ENCODE measurements at regions not wholly inside any gene's neighbourhood (a gene's known extent, or its start where the extent isn't known, plus 50 kb on each side); places are given as distances from the start of the nearest gene placed in this dataset.
"Not testable (repeated sequence)": the region's sequence is repeated elsewhere in the genome, so short reads cannot be mapped to it uniquely, and the experiment has no call there.

- DNase-seq (ENCODE audit: low spot score), result no peak
Observed at GRCh38 chr2:8253781-8254180, 428.1 kb upstream of the ID2 start.

DNA sequence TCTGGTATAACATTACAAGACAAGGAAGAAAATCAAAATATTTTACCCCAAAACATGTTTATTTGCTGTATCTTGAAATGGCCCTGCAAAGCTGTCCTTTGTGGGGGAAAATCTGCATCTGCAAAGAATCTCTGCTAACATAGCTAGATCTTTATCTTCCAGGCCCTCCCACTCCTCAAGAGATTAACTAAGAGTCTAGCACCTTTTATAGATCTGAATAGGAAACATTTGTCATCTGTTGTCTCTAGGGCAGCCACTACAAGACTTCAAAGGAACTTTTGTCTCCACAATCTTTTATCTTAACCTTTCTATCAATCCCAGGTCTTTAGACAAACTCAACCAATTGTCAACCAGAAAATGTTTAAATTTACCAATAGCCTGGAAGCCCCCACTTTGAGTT is 427.6 kb upstream of the ID2 start:
- DNase-seq (ENCODE audit: low spot score), result not testable (repeated sequence)

GRCh38 chr2:8254791-8255447 is 426.9 kb upstream of the ID2 start:
- no peak for DNase-seq (ENCODE audit: low spot score)

DNA sequence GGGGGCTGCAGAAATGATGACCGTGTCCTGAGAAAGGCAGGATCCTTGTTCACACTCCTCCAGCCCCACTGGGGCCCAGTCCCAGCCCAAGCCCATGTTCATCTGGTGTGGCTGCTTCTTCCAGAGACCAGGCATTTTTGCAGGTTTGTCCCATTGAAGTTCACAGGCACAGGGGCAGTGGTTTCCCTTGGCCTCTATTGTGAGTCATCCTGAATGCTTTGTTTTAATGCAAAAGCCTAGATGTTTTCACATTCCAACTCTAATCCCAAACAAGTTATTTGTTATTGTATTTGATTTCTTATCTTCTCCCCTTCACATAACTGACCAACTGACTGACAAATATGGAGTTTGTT is 426.4 kb upstream of the ID2 start:
- DNase-seq (ENCODE audit: low spot score), result no peak

DNA sequence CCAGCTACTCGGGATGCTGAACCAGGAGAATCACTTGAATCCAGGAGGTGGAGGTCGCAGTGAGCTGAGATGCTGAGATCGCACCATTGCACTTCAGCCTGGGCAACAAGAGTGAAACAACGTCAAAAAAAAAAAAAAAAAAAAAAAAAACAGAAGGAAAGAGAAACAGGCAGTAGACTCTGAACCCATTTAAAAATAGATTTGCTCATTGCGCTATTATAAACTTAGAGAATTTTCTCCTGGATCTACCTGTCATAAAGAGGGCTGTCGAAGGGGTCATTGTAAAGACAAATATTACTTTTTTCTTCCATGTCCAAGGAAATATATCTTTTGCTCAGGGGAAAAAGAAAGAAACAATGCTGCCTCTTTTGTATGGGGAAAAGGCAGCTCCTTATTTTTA is 425.0 kb upstream of the ID2 start:
- DNase-seq (ENCODE audit: low spot score), result no peak

DNA sequence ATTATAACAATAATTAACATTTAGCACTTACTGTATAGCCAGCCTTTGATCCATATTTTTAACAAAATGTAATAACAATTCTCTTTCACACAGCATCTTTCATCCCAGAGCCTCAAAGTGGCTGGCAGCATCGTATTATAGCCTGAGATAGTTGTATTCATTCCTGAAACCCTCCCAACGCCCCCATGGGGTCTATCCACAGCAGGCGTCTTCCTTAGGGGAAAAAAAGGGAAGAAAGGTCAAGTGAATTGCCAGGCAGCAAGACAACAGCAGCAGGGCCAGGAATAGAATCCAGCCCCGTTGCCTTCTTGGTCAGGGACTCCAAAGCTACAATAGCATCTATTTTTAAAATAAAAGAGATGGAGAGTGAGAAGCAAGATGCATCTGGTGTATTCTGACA is 424.4 kb upstream of the ID2 start:
- DNase-seq (ENCODE audit: low spot score), result no peak

- DNase-seq (ENCODE audit: low spot score), result no peak
Observed at GRCh38 chr2:8258406-8258805, 423.4 kb upstream of the ID2 start.

DNA sequence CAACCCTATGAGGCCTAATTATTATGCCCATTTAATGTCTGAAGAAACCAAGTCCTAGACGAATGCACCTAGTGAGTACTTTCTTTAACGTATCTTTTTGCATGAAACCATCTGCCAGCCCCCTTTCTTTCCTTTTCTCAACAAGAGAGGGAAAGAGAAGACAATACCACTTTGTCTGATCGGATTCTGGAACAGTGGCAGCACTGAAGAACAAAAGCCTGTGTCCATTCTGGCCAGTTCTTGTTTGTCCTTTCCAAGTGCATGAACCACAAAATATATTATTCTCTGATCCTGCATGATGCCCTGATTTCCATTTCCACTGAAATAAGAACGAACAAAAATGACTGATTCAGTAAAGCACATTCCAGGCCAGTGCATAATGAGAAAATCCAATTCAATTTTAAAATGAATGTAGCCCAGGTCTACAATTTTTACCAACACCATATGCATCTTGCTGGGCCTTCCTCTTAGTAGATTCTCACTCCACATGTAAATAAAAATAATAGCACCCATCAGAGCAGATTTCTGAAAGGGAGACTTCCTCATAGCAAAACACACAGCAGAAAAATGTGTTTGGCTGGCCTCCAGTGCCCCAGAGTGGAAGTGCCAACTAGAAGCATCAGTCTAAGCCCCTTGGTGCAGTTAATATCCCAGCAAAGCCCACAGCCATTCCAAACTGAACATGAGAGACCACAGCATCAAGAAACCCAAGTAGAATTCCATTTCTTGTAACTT is 422.6 kb upstream of the ID2 start:
- no peak for DNase-seq (ENCODE audit: low spot score)

GRCh38 chr2:8259841-8260178 is 422.0 kb upstream of the ID2 start:
- DNase-seq (ENCODE audit: low spot score), result no peak

DNA sequence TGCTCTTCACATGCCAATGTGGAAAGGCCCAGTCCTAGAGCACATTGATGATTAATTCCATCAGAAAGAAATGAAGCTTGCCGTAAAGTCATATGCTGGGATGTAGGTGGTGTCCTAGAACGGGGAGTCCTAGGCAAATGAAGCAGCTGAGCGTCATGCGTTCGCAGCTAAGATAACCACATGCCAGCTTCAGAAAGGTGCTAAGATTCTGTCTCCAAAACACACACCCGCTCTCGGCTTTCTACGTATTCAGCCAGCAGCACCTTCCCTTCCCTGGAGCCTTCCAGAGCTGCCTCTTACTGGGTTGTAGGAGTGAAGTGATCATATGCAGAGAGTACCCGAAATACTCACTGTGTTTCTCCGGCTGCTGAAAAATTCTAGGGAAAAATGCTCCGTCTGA is 421.6 kb upstream of the ID2 start:
- DNase-seq (ENCODE audit: low spot score), result no peak

GRCh38 chr2:8263901-8264300 is 418.0 kb upstream of the ID2 start:
- no peak for DNase-seq (ENCODE audit: low spot score)

DNA sequence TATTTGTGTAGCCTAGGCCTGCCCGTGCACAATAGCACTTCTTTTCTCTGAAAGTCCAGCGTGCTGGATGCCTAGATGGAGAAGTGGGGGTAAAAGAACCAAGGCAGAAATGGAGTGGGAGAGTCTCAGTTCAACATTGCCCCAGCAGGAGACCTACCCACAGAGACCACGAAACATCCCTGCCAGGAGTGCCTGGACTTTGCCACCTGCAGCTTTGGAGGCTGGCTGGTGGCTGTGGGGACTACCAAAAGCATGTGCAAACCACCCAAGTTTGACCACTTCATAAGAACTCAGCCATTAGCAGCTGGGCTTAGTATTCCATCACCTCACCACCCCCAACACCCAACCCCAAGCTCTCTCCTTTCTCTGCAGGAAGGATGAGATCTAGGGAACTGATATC is 416.9 kb upstream of the ID2 start:
- DNase-seq (ENCODE audit: low spot score), result no peak

GRCh38 chr2:8265476-8266226 is 416.2 kb upstream of the ID2 start:
- DNase-seq (ENCODE audit: low spot score), result no peak

DNA sequence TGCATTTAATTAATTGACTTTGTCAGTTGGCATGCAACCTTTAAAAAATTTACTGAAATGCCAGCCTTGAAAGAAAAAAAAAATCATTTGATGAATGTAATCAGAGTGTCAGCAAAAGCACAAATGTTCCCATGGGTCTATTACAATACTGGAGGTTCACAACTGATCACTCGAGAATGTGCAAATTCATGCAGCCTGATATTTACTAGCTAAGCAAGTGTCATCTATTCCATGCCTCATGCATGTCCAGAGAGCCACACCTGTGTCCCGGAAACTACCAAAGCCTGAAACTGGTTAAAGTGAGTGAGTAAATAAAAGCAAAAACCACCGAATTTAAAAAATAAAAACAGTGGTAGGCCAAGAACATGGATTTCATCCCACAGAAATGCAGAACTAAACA is 415.3 kb upstream of the ID2 start:
- DNase-seq (ENCODE audit: low spot score), result no peak

DNA sequence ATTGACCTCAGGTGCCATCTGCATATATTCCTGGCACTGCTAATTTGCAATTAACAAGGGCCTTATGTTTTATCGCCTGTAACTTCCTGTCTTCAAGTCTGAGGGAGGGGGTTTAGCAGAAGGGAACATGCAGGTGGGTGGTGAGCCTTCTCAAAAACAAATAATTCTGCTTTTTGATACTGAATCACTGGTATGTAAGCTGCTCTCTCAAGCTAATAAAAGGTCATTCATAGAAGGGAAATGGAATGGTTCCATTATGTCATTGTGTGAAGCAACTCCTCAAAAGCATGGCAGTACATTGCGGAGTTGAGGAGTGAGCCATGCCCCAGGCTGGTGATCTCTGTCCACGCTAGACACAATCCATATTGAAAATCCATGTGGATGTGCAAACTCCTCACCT is 414.8 kb upstream of the ID2 start:
- DNase-seq (ENCODE audit: low spot score), result no peak

DNA sequence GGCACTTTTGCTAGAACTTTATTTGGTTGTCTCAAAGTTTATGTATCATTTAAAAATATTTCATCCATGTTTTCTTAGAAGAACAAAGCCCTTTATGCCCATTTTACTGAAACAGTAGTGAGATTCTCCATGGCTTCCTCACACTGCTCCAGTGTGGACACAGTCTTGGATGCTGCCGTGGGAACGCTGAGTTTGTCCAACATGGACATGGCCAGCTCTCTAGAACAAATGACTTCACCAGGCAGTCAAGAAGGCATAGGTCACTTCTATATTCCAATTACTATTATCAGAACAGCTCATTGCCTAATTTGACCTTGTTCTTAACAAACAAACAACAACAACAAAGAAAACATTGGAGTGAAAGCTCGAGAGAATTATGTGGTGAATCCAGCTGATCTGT is 414.1 kb upstream of the ID2 start:
- no peak for DNase-seq (ENCODE audit: low spot score)

DNA sequence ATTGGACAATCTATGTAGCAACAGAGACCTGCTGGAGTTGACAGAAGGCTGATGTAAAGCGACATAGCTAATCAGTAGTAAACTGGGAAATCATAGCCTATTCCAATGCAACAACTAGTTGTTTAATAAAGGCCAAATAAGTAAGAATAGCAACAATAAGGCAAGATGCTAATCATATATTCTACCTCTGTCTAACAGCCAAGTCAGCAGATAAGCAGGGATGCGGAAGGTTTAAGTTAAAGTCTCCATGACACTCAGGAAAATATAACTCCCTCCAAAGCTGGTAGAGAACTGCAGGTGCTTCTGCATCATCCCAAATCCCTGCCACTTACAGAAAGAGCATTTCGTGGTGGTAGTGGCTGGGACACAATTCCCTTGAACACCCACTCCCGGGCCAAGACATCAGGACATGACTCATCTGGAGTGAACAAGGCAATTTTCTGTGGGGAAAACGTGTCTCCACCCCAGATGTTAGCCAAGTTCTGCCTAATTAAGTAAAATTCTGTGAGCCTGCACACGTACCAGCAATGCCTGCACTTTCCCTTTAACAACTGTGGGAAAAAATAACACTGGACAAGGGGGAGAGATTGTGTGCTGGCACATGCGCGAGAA is 413.6 kb upstream of the ID2 start:
- DNase-seq (ENCODE audit: low spot score), result no peak

DNA sequence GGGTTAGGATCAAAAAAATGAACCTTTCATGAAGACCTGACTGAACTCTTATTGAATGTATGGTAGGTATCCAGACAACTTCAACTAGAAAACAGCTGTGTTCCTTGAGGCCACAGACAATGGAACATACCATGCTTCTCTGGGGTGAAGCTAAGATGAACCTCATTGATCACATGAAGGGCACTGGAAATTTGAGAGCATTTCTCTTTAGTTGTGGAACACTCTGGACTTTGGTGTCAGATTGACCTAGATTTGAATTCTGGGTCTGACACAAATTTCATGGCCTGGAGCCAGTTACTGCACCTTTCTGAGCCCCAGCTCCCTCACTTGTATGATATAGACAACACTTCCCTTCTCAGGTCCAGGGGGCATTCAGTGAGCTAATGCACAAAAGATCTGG is 411.2 kb upstream of the ID2 start:
- no peak for DNase-seq (ENCODE audit: low spot score)

DNA sequence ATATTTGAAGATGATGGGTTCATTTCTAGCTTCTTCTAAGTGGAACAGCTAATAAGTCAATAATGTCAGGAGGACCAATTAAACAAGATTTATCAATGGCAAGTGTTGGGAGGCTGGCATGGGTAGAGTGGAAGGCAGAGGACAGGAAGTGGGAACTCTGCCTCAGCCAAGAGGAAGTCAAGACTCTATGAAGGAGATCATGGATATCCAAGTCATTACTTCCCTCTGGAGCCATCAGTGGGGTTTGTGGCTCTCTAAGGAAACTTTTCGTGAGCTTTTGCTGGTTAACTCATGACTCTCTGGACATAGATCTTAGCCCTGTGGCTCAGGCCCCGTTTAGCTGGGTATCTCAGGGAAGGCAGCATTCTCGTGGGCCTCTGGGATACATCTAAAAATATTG is 410.4 kb upstream of the ID2 start:
- DNase-seq (ENCODE audit: low spot score), result no peak

GRCh38 chr2:8276026-8276425 is 405.8 kb upstream of the ID2 start:
- DNase-seq (ENCODE audit: low spot score), result no peak

DNA sequence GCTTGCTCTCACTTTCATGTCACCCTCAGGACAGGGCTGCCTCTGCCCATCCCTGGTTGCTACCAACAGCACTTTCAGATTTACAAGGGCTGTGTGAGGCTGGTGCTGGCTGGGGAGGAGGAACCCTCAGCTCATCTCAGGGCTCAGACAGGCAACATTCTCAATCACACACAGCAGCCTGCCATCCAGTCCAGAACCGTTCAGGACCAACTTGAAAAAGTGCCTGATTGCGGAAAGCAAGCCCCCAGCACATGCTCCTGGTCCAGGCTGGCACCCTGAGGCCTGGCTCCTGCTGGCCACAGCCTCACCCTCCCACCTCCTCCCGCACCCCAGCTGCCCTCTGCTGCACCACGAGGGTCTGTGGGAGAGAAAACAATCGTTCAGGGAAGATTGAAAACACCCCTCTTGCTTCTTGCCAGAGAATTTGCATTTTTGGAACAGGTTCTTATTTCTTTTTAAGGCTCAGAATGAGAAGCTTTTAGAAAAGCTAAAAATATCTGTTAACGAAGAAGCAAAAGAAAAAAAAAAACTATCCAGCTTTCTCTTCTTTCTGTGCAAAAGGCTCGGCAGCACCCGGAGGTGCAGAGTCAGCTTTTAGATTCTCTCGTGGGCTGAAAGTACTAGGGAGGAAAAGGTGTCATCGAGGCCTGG is 403.8 kb upstream of the ID2 start:
- DNase-seq (ENCODE audit: low spot score), result no peak

DNA sequence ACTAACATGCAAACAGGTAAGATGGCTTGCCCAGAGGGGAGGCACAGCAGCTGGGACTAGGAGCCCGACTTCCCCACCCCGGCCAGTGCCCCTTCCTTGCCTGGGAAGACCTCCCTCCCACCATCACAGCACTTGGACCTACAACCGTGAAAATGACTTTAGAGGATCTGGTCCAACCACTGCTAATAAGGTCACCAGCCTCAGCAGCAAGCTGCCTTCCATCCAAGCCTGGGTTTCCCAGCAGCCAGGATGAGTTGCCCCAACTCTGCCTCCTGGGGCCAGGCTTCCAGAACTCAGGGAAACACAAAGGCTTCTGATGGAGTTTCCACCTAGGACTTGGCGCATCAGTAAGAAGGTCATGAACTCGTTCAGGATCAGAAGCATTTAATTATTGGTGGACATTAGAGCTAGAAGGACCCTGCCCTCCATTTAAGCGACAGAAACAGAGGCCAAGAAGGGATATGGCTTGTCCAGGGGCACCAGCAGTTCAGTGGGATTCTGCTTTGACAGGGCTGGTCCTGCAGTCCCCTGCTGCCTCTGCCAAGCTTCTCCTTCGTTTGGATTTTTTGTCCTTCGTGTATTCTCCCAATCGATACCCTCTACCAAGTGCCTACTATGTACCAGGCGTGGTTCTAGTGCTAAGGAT is 403.0 kb upstream of the ID2 start:
- DNase-seq (ENCODE audit: low spot score), result no peak
